ENCODE measurements at regions not wholly inside any gene's neighbourhood (a gene's known extent, or its start where the extent isn't known, plus 50 kb on each side); places are given as distances from the start of the nearest gene placed in this dataset.

DNA sequence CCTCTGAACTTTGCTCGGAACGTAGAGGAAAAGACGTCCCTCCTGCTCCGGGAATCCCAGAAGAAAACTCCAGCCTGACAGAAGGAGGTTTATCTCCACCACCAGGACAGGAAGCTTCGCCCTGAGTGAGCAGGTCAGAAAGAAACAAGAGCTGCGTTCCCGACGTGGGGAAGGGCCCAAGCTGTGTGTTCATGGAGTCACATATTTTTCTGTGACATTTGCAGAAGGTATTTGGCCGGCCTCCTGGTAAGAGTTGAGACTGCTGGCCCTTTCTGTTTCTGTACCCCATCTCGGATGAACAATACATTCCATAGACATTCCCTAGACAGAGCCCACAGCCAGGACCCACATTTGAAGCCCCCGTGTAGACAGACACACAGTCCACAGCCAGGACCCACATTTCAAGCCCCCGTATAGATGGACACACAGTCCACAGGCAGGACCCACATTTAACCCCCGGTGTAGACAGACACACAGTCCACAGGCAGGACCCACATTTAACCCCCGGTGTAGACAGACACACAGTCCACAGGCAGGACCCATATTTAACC lies 230.8 kb downstream of the SHOX start:
- TF ChIP-seq, protein P1, sequence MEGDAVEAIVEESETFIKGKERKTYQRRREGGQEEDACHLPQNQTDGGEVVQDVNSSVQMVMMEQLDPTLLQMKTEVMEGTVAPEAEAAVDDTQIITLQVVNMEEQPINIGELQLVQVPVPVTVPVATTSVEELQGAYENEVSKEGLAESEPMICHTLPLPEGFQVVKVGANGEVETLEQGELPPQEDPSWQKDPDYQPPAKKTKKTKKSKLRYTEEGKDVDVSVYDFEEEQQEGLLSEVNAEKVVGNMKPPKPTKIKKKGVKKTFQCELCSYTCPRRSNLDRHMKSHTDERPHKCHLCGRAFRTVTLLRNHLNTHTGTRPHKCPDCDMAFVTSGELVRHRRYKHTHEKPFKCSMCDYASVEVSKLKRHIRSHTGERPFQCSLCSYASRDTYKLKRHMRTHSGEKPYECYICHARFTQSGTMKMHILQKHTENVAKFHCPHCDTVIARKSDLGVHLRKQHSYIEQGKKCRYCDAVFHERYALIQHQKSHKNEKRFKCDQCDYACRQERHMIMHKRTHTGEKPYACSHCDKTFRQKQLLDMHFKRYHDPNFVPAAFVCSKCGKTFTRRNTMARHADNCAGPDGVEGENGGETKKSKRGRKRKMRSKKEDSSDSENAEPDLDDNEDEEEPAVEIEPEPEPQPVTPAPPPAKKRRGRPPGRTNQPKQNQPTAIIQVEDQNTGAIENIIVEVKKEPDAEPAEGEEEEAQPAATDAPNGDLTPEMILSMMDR (IDR thresholded peaks at IDR 0.05 in 2 of 3, conservative IDR thresholded peaks at IDR 0.05 in 1 of 3; ENCODE audit: control insufficient read depth in 2 of 3, extremely low read depth in 1 of 3, insufficient read depth in 1 of 3, low read depth in 3 of 3, low read length in 3 of 3), result no peak
- TF ChIP-seq EGR1 (IDR thresholded peaks at IDR 0.05; ENCODE audit: borderline replicate concordance in 1 of 2, low read depth in 2 of 2, low read length in 2 of 2), result no peak
- no peak for TF ChIP-seq ZNF384 (IDR thresholded peaks at IDR 0.05; ENCODE audit: borderline replicate concordance, low read depth, low read length)
- no peak for TF ChIP-seq POLR2A (IDR thresholded peaks at IDR 0.05; ENCODE audit: low read depth, low read length)
